Activated CD4-positive, alpha-beta T cell treated with anti-CD3 and anti-CD28 coated beads for 48 hours (primary cell): ENCODE measurements at regions not wholly inside any gene's neighbourhood (a gene's known extent, or its start where the extent isn't known, plus 50 kb on each side); places are given as distances from the start of the nearest gene placed in this dataset.
"Not testable (repeated sequence)": the region's sequence is repeated elsewhere in the genome, so short reads cannot be mapped to it uniquely, and the experiment has no call there.

ENCODE experiments used
- DNase-seq: peaks from one replicate; pipeline ENCODE4 v3.0.0-alpha.2; 2020

DNA sequence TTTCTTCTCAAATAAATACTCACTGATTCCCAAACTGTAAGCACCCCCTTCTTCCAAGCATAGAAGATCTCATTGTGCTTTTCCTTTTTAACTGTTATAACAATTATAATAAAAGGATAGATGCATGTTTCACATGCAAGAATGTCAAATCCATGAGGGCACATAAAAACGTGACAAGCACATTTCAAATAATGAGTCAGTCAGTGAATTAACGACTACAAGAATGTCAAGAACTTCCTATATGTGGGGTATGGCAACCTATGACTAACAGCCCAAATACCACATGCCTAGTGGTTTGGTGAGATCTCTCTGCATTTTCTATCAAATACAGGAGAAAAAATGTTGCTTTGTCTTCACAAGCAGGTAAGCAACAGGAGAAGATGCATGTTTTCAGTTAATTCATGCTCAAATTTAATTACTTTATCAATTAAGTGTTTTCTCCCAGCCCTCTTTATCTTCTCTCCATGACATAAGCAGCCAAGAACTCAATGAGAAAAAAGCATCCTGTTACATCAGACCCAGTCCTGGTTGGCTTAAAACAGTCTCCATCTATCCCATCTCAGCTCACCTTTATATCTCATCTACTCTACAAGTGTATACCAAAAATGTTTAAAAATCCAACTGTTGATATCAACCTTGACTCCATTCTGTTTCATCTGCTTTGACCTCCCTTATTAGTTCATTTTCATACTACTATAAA, 181.5 kb upstream of the LMCD1 start:
- DNase-seq = no peak

GRCh38 chr3:8320711-8321458, 180.7 kb upstream of the LMCD1 start:
- DNase-seq = no peak

- DNase-seq = peak; percentile 61
Observed at GRCh38 chr3:8324747-8325146, 176.9 kb upstream of the LMCD1 start.

GRCh38 chr3:8325306-8325705, 176.3 kb upstream of the LMCD1 start:
- DNase-seq = no peak

GRCh38 chr3:8325833-8326232, 175.8 kb upstream of the LMCD1 start:
- not testable (repeated sequence) for DNase-seq

DNA sequence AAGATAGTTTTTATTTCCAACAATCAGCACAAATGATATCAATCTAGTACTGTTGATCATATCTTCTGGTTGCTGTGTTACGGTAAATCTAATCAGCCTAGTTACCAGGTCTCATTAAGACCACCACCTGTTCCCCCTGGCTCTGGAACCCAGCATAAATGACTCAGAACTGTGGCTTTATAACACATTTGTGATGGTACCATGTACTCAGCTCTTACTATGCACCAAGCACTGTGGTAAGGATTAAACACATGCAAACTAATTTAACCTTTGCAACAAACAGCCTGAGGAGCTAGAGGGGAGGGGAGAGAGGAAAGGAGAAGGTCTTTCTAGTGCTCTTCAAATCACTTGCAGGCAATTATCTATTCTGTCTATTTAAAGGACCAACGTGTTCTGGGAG, 173.9 kb upstream of the LMCD1 start:
- DNase-seq = no peak

DNA sequence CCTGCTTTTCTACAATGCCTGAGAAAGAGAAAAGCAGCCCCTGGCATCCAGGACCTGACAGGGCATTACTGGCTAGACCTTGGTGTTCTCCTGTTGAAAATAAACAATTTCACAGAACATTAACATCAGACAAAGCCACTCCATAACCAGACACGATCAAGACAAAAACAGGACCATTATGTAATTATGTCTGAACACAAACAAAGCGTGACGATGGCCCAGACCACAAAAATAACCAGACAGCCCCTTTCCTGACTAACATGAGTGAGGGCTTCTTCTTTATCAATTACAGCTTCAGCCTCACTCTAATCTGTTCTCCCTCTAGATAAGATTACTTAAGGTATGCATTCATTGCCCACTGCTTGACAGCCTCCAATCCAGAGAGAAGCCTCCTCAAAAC, 172.7 kb upstream of the LMCD1 start:
- DNase-seq = no peak

- DNase-seq = no peak
Observed at GRCh38 chr3:8329598-8329997, 172.0 kb upstream of the LMCD1 start.

- peak; percentile 6 for DNase-seq
Observed at GRCh38 chr3:8336456-8336855, 165.2 kb upstream of the LMCD1 start.

GRCh38 chr3:8338424-8338823, 163.2 kb upstream of the LMCD1 start:
- DNase-seq = no peak

DNA sequence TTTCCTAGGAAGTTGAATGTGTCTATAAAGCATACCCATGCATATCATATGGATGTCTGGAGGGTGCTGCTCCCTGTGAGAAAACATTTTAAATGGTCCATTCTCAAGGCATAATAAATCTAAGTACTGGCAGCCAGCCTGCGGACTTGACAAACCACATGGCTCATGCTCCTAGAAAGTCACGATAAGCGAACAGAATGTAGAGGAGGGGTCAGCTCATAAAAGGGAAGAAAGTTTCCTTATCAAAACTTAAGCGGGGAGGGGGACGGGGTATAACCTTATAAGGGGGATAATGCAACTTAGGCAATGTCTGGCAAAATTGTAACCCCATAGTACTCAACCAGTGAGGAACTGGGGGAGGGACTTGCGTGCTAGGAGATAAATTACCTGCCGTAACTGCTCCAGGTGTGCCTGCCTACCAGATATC, 159.8 kb upstream of the LMCD1 start:
- DNase-seq = no peak

DNA sequence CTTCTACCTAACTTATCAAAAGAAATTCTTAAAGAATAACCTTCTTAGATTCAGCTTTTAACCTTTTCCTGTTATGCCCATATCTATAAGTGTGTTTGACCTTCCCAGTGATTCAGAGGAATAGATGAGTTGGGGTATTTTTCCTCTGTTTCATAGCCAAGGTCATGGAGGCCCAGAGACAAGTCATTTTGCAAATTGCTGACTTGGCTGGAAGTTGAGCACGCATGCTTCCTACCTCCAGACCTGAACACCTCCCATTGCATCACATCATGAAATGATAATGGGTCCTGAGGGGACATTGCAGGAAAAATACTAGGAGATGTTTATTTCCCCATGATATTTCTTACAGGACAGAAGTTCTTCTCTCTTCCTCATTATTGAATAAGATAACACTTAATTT, 158.6 kb upstream of the LMCD1 start:
- no peak for DNase-seq

DNA sequence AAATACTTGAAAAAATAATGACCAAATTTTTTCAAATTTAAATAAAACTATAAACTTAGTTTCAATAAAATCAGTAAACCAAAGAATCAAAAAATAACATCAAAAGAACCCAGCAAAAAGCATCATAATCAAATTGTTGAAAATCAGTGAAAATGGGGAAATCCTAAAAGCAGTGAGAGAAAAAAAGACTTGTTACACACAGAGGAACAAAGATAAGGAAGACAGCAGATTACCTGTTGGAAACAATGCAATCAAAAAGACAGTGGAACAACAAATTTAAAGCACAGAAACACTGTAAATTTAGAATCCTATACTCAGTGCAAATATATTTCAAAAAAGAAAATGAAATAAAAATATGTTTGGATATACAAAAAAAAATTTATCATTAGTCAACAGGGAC, 156.2 kb upstream of the LMCD1 start:
- DNase-seq = no peak

DNA sequence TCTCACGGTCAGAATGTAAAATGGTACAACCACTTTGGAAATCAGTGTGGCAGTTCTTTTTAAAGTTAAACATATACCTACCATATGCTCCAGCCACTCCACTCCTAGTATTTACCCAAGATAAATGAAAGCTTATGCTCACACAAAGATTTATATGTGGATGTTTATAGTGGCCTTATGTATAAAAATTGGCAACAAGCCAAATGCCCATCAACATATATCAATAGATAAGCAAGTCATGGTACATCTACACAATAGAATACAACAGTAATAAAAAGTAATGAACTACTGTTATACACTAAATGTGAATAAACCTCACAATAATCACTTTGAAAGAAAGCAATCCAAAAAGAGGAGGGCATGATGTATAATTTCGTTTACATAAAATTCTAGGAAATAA, 153.5 kb upstream of the LMCD1 start:
- no peak for DNase-seq

DNA sequence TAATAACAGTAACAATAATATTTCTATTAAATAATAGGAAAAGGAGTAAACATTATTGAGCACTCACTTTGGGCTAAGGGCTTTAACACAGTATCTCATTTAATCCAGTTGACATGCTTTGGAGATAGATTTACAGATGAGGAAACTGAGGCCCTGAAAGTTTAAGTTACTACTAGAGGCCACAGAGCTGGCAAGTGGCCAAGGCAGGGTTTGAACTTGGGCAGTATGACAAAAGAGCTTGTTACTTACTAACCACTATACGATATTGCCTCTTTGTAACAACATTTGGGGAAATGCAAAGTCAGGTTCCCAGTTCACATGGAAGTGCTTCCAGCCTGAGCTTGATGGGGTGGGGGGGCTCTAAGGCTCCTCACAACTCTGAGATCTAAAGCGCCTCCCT, 149.1 kb upstream of the LMCD1 start:
- no peak for DNase-seq

DNA sequence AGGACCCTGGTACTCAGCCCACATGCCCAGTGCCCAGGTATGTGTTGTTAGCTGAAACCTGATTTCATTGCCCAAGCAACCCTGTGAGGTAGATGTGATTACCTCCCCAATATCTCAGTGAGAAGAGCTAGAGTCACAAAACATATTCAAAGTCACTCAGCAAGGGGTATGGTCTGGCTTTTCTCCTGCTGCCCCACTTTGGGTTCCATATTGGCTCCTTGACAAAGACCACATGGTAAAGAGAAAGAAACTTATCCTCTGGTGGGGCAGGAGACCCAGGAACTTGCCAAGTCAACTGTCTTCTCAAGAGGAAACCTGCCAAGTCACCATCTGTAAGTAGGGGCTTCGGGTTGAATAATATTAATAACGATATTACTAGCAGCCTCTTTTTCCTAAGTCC, 148.3 kb upstream of the LMCD1 start:
- no peak for DNase-seq

GRCh38 chr3:8355346-8355745, 146.3 kb upstream of the LMCD1 start:
- DNase-seq = no peak

GRCh38 chr3:8356066-8356465, 145.6 kb upstream of the LMCD1 start:
- DNase-seq = not testable (repeated sequence)

DNA sequence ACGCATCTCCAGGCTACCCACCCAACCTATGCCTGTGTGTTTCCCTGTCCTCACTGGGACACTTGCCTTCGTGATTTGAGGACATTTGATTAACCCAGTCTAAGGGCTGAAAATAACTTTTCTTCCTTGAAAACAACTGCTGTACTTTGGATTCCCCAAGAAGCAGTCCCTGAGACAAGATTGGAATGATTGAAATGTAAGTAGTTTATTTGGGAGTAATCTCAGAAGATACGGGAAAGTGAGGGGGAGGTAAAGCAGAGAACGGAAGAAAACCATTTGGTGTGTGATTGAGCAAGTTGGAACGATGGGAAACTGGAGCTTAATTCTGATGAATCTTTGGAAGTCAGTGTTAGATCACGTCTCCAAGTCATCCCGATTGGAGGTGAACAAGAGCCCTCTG, 143.8 kb upstream of the LMCD1 start:
- DNase-seq = no peak

- DNase-seq = no peak
Observed at GRCh38 chr3:8359133-8359532, 142.5 kb upstream of the LMCD1 start.

DNA sequence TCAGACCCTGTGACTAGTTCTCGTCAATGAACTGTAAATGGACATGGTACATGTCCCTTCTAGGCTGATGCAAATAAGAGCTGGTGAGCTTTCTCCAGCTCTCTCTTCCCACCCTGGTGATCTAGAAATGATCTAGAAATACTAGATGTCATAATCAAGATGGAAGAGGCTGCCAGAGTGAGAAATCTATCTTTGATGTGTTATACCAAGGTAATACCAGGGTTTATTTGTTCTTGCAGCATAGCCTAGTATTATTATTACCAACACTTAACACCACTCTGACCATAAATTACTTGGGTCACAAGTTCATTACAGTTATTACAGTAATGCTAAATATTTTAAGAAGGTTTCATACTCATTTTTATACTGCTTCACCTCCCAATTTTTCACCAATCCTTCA, 138.4 kb upstream of the LMCD1 start:
- DNase-seq = no peak

- DNase-seq = no peak
Observed at GRCh38 chr3:8365541-8365940, 136.1 kb upstream of the LMCD1 start.

- no peak for DNase-seq
Observed at GRCh38 chr3:8366219-8366810, 135.3 kb upstream of the LMCD1 start.

GRCh38 chr3:8368598-8368997, 133.0 kb upstream of the LMCD1 start:
- DNase-seq = no peak
